ENCODE measurements at regions not wholly inside any gene's neighbourhood (a gene's known extent, or its start where the extent isn't known, plus 50 kb on each side); places are given as distances from the start of the nearest gene placed in this dataset.

DNA sequence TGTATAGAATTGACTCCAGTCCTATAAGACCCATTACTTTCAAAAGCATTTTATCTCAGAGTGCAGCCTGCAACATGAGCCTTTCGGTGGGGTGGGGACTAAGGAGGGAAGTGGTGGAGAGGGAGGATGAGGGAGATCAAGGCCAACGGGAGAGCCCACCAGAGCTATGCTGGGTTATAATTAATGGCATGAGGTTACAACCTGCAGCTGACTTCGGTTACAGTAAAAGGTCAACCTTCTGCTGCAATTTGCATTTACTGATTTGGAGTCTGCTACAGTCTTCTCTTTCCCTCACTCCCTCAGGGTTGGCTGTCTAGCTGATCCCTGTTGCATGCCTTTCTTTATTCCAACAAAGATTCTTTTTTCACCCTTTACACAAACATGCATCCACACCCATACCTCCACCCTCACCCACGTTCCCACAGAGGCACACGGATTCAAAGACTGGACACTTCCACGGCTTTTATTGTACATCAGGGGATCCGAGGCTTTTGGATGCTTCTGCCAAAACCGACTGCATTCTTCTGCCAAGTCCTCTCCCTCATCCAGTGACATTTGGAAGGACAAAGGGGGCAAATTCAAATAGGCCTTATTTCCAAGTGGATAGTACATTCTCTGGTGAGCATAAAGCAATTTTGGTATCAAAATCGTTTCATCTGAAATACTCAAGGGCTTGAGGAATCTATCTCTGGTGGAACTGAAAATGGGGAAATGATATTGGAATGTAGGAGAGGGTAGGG lies 381.2 kb downstream of the NFIB start:
- Histone ChIP-seq H3K9ac (ENCODE audit: insufficient read depth, low read depth, low read length) (no peak overlapping the region), H3K4me2 (ENCODE audit: low read depth, low read length) (no peak overlapping the region), H2AFZ (ENCODE audit: low read length) (no peak overlapping the region), H3K79me2 (ENCODE audit: insufficient read depth, low read length) (no peaks in the 10 kb centered on the region), H3K9me3 (ENCODE audit: low read length) (no peaks in the 10 kb centered on the region), H3K4me1 (ENCODE audit: insufficient read depth, low read length) (no peaks in the 10 kb centered on the region), H3K4me3 (replicated peaks in 1 of 3; ENCODE audit: insufficient read depth in 1 of 3, low read depth in 2 of 3, low read length in 3 of 3) (no peak overlapping the region), H3K27me3 (ENCODE audit: control insufficient read depth in 1 of 2, insufficient read depth in 2 of 2, low read length in 2 of 2) (no peaks in the 10 kb centered on the region), H3K36me3 (replicated peaks in 1 of 2; ENCODE audit: control insufficient read depth in 1 of 2, insufficient read depth in 2 of 2, low read length in 2 of 2) (no peaks in the 10 kb centered on the region), H4K20me1 (ENCODE audit: insufficient read depth, low read length) (no peaks in the 10 kb centered on the region), H3K27ac (ENCODE audit: extremely low read length, insufficient read depth, low read length) (no peak overlapping the region)
- no peak for FAIRE-seq
- 7% methylated on average over 9 of the region's 9 CpGs for WGBS (ENCODE audit: low lambda C conversion rate)
- in situ Hi-C loops (cut with HindIII; ENCODE audit: extremely low pct_ligation_motif_present, low pct_unique_long_range_greater_than_20kb) = no loop called here
- ATAC-seq = no peak
- BruUV-seq (replicated peaks) = no TSS peak
- no peak for TF ChIP-seq JDP2 (CRISPR knock-in tag; IDR thresholded peaks at IDR 0.05; ENCODE audit: borderline replicate concordance)
- no peak for TF ChIP-seq DR1 (CRISPR knock-in tag; IDR thresholded peaks at IDR 0.05)
- TF ChIP-seq ZHX2 (IDR thresholded peaks at IDR 0.05; ENCODE audit: low read depth) = no peak
- no peak for TF ChIP-seq ZHX2 (CRISPR knock-in tag; IDR thresholded peaks at IDR 0.05; ENCODE audit: borderline replicate concordance)
- no peak for TF ChIP-seq THAP9 (CRISPR knock-in tag; IDR thresholded peaks at IDR 0.05; ENCODE audit: borderline replicate concordance)
- TF ChIP-seq SIX1 (CRISPR knock-in tag; IDR thresholded peaks at IDR 0.05; ENCODE audit: borderline replicate concordance) = no peak
- TF ChIP-seq ARNT2 (CRISPR knock-in tag; IDR thresholded peaks at IDR 0.05; ENCODE audit: low read depth) = no peak
- intact Hi-C loops (cut with micrococcal nuclease; ENCODE audit: unreplicated experiment) = no loop called here
- CTCF ChIA-PET (ENCODE audit: low intra/inter-chr PET ratio, low total read pairs) = no interaction called here
- no peak for DNase-seq (ENCODE audit: low spot score)
- POLR2A ChIA-PET = no interaction called here
